HUES64 (cell line): ENCODE measurements at regions not wholly inside any gene's neighbourhood (a gene's known extent, or its start where the extent isn't known, plus 50 kb on each side); places are given as distances from the start of the nearest gene placed in this dataset.

Experiments used
- H3K27ac ChIP-seq: 2 replicates; pipeline ENCODE4 v1.7.0; 2013; ENCODE audit warnings: low read depth, low read length, inconsistent platforms
- H3K27me3 ChIP-seq: 2 replicates; pipeline ENCODE4 v1.6.1; 2013; ENCODE audit warnings: mild to moderate bottlenecking, low read length; ENCODE audit not compliant: insufficient read depth
- H3K36me3 ChIP-seq: 2 replicates; pipeline ENCODE4 v1.6.1; 2013; ENCODE audit warnings: mild to moderate bottlenecking, low read length; ENCODE audit not compliant: insufficient read depth
- H3K4me1 ChIP-seq: 2 replicates; pipeline ENCODE4 v1.6.1; 2013; ENCODE audit warnings: mild to moderate bottlenecking, low read length, moderate library complexity; ENCODE audit not compliant: insufficient read depth
- H3K4me3 ChIP-seq: 2 replicates; pipeline ENCODE4 v1.5.1; 2013; ENCODE audit warnings: mild to moderate bottlenecking, low read length, moderate library complexity
- H3K9ac ChIP-seq: 2 replicates; pipeline ENCODE4 v1.6.1; 2013; ENCODE audit warnings: mild to moderate bottlenecking, low read depth, low read length
- H3K9me3 ChIP-seq: 2 replicates; pipeline ENCODE4 v1.6.1; 2013; ENCODE audit warnings: low read depth, low read length; ENCODE audit not compliant: insufficient read depth
- WGBS: fragments of 150-250, 120-280 bp; methylation state at CpG from one replicate; pipeline ENCODE4 v1.1.7; 2013; ENCODE audit warnings: missing lambda C conversion rate; 5-methylcytosine and 5-hydroxymethylcytosine counted together

GRCh38 chr20:51303731-51304670 lies 238.5 kb downstream of the NFATC2 start:
- Histone ChIP-seq H3K36me3 (no peaks in the 10 kb centered on the region), H3K4me3 (0 out of 2 replicates have a peak overlapping the region, but pooled peaks have one; percentile 5), H3K9me3 (peaks cover 54% of the 10 kb centered on the region), H3K27me3 (no peaks in the 10 kb centered on the region; the same call in 1 of the 2 replicates), H3K9ac (no peak overlapping the region), H3K27ac (no peak overlapping the region), H3K4me1 (peaks cover 25% of the 10 kb centered on the region)
- 93% methylated on average over 11 of the region's 11 CpGs for WGBS

- peaks cover 10% of the 10 kb centered on the region for H3K4me1 ChIP-seq
- H3K9ac ChIP-seq = no peak overlapping the region
- over 99% methylated on average over 4 of the region's 4 CpGs for WGBS
- H3K27ac ChIP-seq = no peak overlapping the region
- H3K36me3 ChIP-seq = no peaks in the 10 kb centered on the region
- peaks cover 54% of the 10 kb centered on the region for H3K9me3 ChIP-seq
- no peaks in the 10 kb centered on the region for H3K27me3 ChIP-seq
- no peak overlapping the region for H3K4me3 ChIP-seq
Measured at GRCh38 chr20:51301026-51301425, 241.5 kb downstream of the NFATC2 start.

GRCh38 chr20:51300104-51300503 lies 242.4 kb downstream of the NFATC2 start:
- Histone ChIP-seq H3K4me3 (no peak overlapping the region), H3K9ac (no peak overlapping the region), H3K36me3 (no peaks in the 10 kb centered on the region), H3K9me3 (peaks cover 54% of the 10 kb centered on the region), H3K27me3 (no peaks in the 10 kb centered on the region), H3K27ac (no peak overlapping the region), H3K4me1 (peaks cover 1% of the 10 kb centered on the region)
- WGBS = 93% methylated on average over 2 of the region's 2 CpGs

- H3K36me3 ChIP-seq = no peaks in the 10 kb centered on the region
- H3K4me1 ChIP-seq = no peaks in the 10 kb centered on the region
- H3K27me3 ChIP-seq = no peaks in the 10 kb centered on the region
- no peak overlapping the region for H3K9ac ChIP-seq
- H3K27ac ChIP-seq = no peak overlapping the region
- H3K9me3 ChIP-seq = peaks cover 48% of the 10 kb centered on the region
- H3K4me3 ChIP-seq = no peak overlapping the region
- WGBS = 100% methylated on average over 1 of the region's 1 CpG
Measured at GRCh38 chr20:51299413-51299812, 243.1 kb downstream of the NFATC2 start.

- 96% methylated on average over 9 of the region's 9 CpGs for WGBS
- Histone ChIP-seq H3K9me3 (peaks cover 37% of the 10 kb centered on the region), H3K4me1 (no peaks in the 10 kb centered on the region), H3K36me3 (no peaks in the 10 kb centered on the region), H3K27me3 (no peaks in the 10 kb centered on the region), H3K9ac (no peak overlapping the region), H3K27ac (no peak overlapping the region), H3K4me3 (no peak overlapping the region)
Measured at GRCh38 chr20:51298141-51298749, 244.3 kb downstream of the NFATC2 start.

- Histone ChIP-seq H3K4me1 (no peaks in the 10 kb centered on the region), H3K27me3 (no peaks in the 10 kb centered on the region), H3K4me3 (no peak overlapping the region), H3K27ac (no peak overlapping the region), H3K36me3 (no peaks in the 10 kb centered on the region), H3K9ac (no peak overlapping the region), H3K9me3 (no peaks in the 10 kb centered on the region)
- 88% methylated on average over 4 of the region's 5 CpGs for WGBS
Measured at GRCh38 chr20:51287628-51288413, 254.7 kb downstream of the NFATC2 start.

GRCh38 chr20:51286758-51287157 lies 255.8 kb downstream of the NFATC2 start:
- Histone ChIP-seq H3K27me3 (no peaks in the 10 kb centered on the region), H3K4me1 (no peaks in the 10 kb centered on the region), H3K9me3 (no peaks in the 10 kb centered on the region), H3K36me3 (no peaks in the 10 kb centered on the region), H3K4me3 (no peak overlapping the region), H3K27ac (no peak overlapping the region), H3K9ac (no peak overlapping the region)
- 80% methylated on average over 1 of the region's 1 CpG for WGBS

GRCh38 chr20:51285684-51286083 lies 256.8 kb downstream of the NFATC2 start:
- 86% methylated on average over 4 of the region's 4 CpGs for WGBS
- Histone ChIP-seq H3K27me3 (no peaks in the 10 kb centered on the region), H3K27ac (no peak overlapping the region), H3K4me1 (no peaks in the 10 kb centered on the region), H3K9ac (no peak overlapping the region), H3K36me3 (no peaks in the 10 kb centered on the region), H3K9me3 (no peaks in the 10 kb centered on the region), H3K4me3 (no peak overlapping the region)

GRCh38 chr20:51284871-51285270 lies 257.6 kb downstream of the NFATC2 start:
- no peaks in the 10 kb centered on the region for H3K4me1 ChIP-seq
- 79% methylated on average over 6 of the region's 6 CpGs for WGBS
- H3K9me3 ChIP-seq = no peaks in the 10 kb centered on the region

GRCh38 chr20:51284176-51284575 lies 258.3 kb downstream of the NFATC2 start:
- no peaks in the 10 kb centered on the region for H3K27me3 ChIP-seq
- H3K36me3 ChIP-seq = no peaks in the 10 kb centered on the region
- no peak overlapping the region for H3K27ac ChIP-seq
- H3K9ac ChIP-seq = no peak overlapping the region
- no peak overlapping the region for H3K4me3 ChIP-seq
- WGBS = 79% methylated on average over 1 of the region's 1 CpG
- H3K9me3 ChIP-seq = no peaks in the 10 kb centered on the region
- no peaks in the 10 kb centered on the region for H3K4me1 ChIP-seq

More at GRCh38 chr20:51284871-51285270, 257.6 kb downstream of the NFATC2 start:
- no peaks in the 10 kb centered on the region for H3K27me3 ChIP-seq
- H3K9ac ChIP-seq = no peak overlapping the region
- no peak overlapping the region for H3K4me3 ChIP-seq
- H3K36me3 ChIP-seq = no peaks in the 10 kb centered on the region
- H3K27ac ChIP-seq = no peak overlapping the region

- Histone ChIP-seq H3K4me3 (no peak overlapping the region), H3K27ac (no peak overlapping the region), H3K27me3 (no peaks in the 10 kb centered on the region), H3K9me3 (no peaks in the 10 kb centered on the region), H3K36me3 (no peaks in the 10 kb centered on the region), H3K4me1 (no peaks in the 10 kb centered on the region), H3K9ac (no peak overlapping the region)
- WGBS = 96% methylated on average over 5 of the region's 5 CpGs
Measured at GRCh38 chr20:51281521-51281920, 258.6 kb upstream of the KCNG1 start.
